ENCODE measurements at regions not wholly inside any gene's neighbourhood (a gene's known extent, or its start where the extent isn't known, plus 50 kb on each side); places are given as distances from the start of the nearest gene placed in this dataset.

GRCh38 chr4:188930822-188931221, 791.6 kb downstream of the TRIML1 start:
- TF ChIP-seq CTCF (conservative IDR thresholded peaks at IDR 0.05; ENCODE audit: low read depth, low read length) (no peak), POLR2A (IDR thresholded peaks at IDR 0.05; ENCODE audit: low read depth, low read length) (no peak), SMC3 (IDR thresholded peaks at IDR 0.05; ENCODE audit: low read depth, low read length) (no peak), MXI1 (IDR thresholded peaks at IDR 0.05; ENCODE audit: borderline replicate concordance, low read depth, low read length) (no peak), RCOR1 (IDR thresholded peaks at IDR 0.05; ENCODE audit: insufficient replicate concordance, low read length) (no peak), MAZ (IDR thresholded peaks at IDR 0.05; ENCODE audit: borderline replicate concordance, low read depth, low read length) (no peak), FOS (IDR thresholded peaks at IDR 0.05; ENCODE audit: low read depth, low read length) (no peak), ELK1 (IDR thresholded peaks at IDR 0.05; ENCODE audit: borderline replicate concordance, low read depth, low read length) (no peak), CEBPB (IDR thresholded peaks at IDR 0.05; ENCODE audit: low read depth, low read length) (no peak), RFX5 (IDR thresholded peaks at IDR 0.05; ENCODE audit: low read depth, low read length) (no peak), CHD1 (IDR thresholded peaks at IDR 0.05; ENCODE audit: low read depth, low read length) (no peak), MAFK (IDR thresholded peaks at IDR 0.05; ENCODE audit: low read depth, low read length) (no peak), RAD21 (IDR thresholded peaks at IDR 0.05; ENCODE audit: low read length) (no peak), USF2 (IDR thresholded peaks at IDR 0.05; ENCODE audit: low read depth, low read length) (no peak)

All from IMR-90 (cell line).